Mammary epithelial cell (primary cell): ENCODE measurements at regions not wholly inside any gene's neighbourhood (a gene's known extent, or its start where the extent isn't known, plus 50 kb on each side); places are given as distances from the start of the nearest gene placed in this dataset.

Experiments
- EZH2 ChIP-seq: IDR thresholded peaks from 2 replicates; pipeline ENCODE4 v1.6.1; 2012; ENCODE audit warnings: low read length, inconsistent platforms, borderline replicate concordance
- TF ChIP-seq, protein P1 (sequence below), 2 donors: IDR thresholded peaks in 1 of 2; conservative IDR thresholded peaks in 1 of 2; 2 replicates each; pipeline ENCODE4 v1.5.1; 2011 to 2012; ENCODE audit warnings: inconsistent platforms in 2 of 2, low read length in 2 of 2, mild to moderate bottlenecking in 2 of 2, control low read depth in 1 of 2, low read depth in 1 of 2; ENCODE audit not compliant: insufficient read depth in 1 of 2; ENCODE audit errors: extremely low read depth in 1 of 2

GRCh38 chr1:218700666-218701065, 355.5 kb downstream of the TGFB2 start:
- TF ChIP-seq, protein P1, sequence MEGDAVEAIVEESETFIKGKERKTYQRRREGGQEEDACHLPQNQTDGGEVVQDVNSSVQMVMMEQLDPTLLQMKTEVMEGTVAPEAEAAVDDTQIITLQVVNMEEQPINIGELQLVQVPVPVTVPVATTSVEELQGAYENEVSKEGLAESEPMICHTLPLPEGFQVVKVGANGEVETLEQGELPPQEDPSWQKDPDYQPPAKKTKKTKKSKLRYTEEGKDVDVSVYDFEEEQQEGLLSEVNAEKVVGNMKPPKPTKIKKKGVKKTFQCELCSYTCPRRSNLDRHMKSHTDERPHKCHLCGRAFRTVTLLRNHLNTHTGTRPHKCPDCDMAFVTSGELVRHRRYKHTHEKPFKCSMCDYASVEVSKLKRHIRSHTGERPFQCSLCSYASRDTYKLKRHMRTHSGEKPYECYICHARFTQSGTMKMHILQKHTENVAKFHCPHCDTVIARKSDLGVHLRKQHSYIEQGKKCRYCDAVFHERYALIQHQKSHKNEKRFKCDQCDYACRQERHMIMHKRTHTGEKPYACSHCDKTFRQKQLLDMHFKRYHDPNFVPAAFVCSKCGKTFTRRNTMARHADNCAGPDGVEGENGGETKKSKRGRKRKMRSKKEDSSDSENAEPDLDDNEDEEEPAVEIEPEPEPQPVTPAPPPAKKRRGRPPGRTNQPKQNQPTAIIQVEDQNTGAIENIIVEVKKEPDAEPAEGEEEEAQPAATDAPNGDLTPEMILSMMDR (conservative IDR thresholded peaks at IDR 0.05 in 1 of 2, IDR thresholded peaks at IDR 0.05 in 1 of 2; ENCODE audit: extremely low read depth in 1 of 2, insufficient read depth in 1 of 2, low read depth in 1 of 2, low read length in 2 of 2): no peak
- TF ChIP-seq EZH2: no peak
